ENCODE measurements at regions not wholly inside any gene's neighbourhood (a gene's known extent, or its start where the extent isn't known, plus 50 kb on each side); places are given as distances from the start of the nearest gene placed in this dataset.

DNA sequence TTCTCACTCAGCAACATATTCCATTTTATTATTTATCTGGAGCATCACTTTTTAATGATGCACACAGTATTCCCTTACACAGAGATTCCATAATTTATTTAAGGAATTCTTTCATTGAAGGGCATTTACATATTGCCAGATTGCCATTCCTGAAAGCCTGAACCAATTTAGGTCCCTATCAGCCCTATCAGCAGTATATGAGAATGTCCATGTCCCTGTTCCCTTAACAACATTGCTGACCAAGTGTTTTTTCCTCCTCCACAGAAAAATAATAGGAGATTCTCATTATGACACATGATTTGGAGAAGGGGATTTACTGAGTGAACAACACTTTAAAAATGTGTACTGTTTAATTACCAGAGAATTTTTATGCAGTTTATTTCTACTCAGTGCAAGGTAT, 90.1 kb upstream of the PHOX2B start:
- TF ChIP-seq FOS (IDR thresholded peaks at IDR 0.05; ENCODE audit: borderline replicate concordance, insufficient read depth, low read length) (no peak), EZH2 (IDR thresholded peaks at IDR 0.05; ENCODE audit: borderline replicate concordance, low read depth, low read length, severe bottlenecking) (no peak), CTCF (IDR thresholded peaks at IDR 0.05; ENCODE audit: extremely low read depth in 1 of 2, insufficient read depth in 1 of 2, low read depth in 1 of 2, low read length in 2 of 2) (no peak)
